ENCODE measurements at regions not wholly inside any gene's neighbourhood (a gene's known extent, or its start where the extent isn't known, plus 50 kb on each side); places are given as distances from the start of the nearest gene placed in this dataset.

GRCh38 chr5:106966686-106967315, 703.9 kb downstream of the EFNA5 start:
- no peak for DNase-seq

- DNase-seq, result peak; percentile 87
Measured at GRCh38 chr5:106964132-106964531, 706.6 kb downstream of the EFNA5 start.

- DNase-seq, result no peak
Measured at GRCh38 chr5:106963630-106964029, 707.1 kb downstream of the EFNA5 start.

DNA sequence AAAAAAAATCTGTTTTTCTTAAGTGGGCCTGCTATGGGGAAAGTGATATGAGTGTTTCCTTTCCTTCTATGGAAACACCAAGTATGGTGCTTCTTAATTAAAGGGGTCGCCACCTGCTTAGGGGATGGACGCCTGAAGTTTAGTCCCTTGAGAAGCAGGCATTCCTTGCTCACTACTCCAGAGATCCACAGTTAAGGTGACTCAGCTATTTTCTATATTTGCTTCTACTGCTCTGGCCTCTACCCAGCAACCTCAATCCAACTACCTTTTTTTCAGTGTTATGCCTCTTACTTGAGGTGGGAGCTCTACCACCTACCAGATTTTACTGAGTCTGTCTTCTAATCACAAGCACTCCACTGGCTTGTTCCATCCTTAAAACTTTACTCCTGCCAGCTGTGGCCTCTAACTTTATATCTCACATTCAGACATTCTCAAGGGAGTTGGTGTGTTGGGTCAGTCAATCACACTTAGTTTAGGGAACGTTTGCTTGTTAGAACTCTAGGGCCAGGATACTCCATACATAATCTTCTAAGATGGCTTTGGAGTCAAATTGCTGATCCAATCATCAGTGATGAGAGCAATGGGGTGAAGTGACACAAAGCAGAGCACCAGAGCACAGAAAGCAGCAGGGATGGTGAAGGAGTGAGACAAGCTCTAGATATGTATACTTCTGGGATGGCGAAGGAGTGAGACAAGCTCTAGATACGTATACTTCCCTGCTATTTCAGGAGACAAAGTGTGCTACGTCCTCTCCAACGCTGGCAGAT, 708.1 kb downstream of the EFNA5 start:
- DNase-seq, result peak; percentile 10

DNA sequence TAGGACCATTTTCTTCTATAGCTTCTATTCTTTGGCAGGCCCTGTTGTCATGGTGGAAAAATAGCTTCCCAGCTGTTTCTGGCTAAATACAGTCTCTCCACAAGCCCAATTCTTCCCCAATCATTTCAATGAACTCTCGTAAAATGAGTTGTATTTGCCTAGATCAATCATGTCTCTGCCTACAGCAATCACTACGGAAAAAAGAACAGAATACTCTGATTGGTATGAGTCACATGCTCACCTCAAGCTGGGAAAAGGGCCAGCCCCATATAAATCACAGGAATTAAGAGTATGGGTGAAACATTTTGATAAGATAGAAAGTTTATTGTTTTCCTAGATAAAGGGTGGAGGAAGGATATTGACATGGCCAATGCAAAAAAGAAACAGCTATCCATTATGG, 711.4 kb downstream of the EFNA5 start:
- DNase-seq, result no peak

- no peak for DNase-seq
Measured at GRCh38 chr5:106957336-106957735, 713.4 kb downstream of the EFNA5 start.

- DNase-seq, result peak; percentile 45
Measured at GRCh38 chr5:106956886-106957285, 713.9 kb downstream of the EFNA5 start.

- DNase-seq, result no peak
Measured at GRCh38 chr5:106956187-106956586, 714.5 kb downstream of the EFNA5 start.

- DNase-seq, result peak; percentile 29
Measured at GRCh38 chr5:106940986-106941385, 729.8 kb downstream of the EFNA5 start.

DNA sequence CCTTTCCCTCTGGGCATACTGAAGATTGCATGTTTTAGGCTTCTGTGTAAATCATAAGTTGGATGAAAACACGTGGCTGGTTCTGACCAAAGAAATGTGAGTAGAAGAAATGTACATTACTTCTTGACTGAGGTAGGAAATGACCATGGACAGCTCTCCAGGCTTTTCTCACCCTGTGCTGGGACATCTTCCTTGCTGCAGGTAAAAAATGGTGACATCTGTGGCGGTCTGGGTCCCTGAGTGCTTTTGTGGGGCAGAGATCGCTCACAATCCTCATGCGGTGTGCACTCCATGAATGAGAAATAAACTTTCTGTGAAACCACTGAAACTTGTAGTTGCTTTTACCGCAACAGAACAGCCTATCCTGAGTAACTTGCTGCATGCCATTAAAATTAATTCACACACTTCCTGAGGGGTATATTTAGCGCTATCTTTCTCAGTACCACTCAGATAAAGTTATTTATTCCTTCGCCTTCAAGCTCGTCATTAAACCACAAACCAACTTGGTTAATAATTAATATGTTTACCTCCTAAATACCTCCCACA, 730.4 kb downstream of the EFNA5 start:
- DNase-seq, result no peak

DNA sequence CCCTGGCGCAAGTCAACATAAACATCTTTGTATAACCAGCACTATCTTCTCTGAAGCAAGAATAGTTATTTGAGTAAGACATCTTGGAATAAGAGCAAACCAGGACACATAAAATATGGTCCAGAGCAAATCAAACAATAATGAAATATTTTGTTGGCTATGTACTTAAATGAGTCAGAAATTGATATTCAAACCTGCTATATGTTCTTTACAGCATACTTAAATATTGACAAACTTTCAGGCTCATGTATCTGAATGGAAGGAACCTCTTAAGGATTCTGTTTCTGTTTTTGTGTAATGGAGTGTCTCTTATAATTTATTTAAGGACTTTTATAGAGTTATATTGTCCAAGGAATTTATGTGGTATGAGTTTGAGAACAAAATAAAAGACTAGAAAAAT, 747.3 kb downstream of the EFNA5 start:
- DNase-seq, result peak; percentile 6

- no peak for DNase-seq
Measured at GRCh38 chr5:106921567-106921966, 749.2 kb downstream of the EFNA5 start.

DNA sequence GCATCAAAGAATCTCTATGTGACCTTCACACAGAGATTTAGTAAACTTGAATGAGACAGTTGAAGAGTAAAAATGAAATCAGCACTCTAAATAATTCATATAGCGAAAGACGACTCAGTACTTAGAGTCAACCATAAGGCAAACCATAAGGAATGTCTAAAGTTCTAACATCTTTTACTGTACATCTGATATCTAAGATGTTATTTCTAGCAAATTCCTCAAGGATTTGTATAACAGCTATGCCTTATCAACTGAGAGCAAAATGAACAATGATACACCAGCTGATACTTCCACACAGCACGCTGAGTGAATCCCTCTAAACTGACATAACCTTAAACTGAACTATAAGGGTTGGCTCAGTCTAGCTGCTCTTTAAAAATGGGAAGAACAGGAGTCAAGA, 760.3 kb downstream of the EFNA5 start:
- DNase-seq, result no peak

GRCh38 chr5:106909716-106910115, 761.0 kb downstream of the EFNA5 start:
- DNase-seq, result no peak

- DNase-seq, result no peak
Measured at GRCh38 chr5:106907979-106908378, 762.8 kb downstream of the EFNA5 start.

GRCh38 chr5:106906199-106906598, 764.5 kb downstream of the EFNA5 start:
- DNase-seq, result no peak

GRCh38 chr5:106894964-106895363, 775.8 kb downstream of the EFNA5 start:
- peak; percentile 81 for DNase-seq

DNA sequence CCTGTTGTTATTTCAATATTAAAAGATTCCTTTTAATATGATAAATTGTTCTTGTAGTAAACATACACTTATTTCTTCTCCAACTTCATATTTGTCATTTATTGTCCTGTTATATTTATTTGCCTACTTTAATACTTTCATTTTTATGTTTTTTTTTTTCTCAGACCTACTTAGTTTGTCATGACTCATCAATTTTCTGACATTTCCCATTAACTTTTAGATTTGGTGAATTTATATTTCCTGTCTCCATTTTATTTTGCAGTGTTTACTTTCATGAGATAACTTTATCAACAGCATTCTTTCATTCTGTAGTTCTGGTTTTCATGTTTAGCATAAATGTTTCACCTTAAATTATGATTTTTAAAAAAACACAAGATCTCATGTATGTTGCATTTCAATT, 788.7 kb downstream of the EFNA5 start:
- DNase-seq, result no peak

- DNase-seq, result peak; percentile 11
Measured at GRCh38 chr5:106880656-106881055, 790.1 kb downstream of the EFNA5 start.

GRCh38 chr5:106877881-106878280, 792.9 kb downstream of the EFNA5 start:
- DNase-seq, result no peak

- DNase-seq, result peak; percentile 77
Measured at GRCh38 chr5:106876665-106877194, 794.0 kb downstream of the EFNA5 start.

GRCh38 chr5:106876298-106876622, 794.5 kb downstream of the EFNA5 start:
- no peak for DNase-seq

DNA sequence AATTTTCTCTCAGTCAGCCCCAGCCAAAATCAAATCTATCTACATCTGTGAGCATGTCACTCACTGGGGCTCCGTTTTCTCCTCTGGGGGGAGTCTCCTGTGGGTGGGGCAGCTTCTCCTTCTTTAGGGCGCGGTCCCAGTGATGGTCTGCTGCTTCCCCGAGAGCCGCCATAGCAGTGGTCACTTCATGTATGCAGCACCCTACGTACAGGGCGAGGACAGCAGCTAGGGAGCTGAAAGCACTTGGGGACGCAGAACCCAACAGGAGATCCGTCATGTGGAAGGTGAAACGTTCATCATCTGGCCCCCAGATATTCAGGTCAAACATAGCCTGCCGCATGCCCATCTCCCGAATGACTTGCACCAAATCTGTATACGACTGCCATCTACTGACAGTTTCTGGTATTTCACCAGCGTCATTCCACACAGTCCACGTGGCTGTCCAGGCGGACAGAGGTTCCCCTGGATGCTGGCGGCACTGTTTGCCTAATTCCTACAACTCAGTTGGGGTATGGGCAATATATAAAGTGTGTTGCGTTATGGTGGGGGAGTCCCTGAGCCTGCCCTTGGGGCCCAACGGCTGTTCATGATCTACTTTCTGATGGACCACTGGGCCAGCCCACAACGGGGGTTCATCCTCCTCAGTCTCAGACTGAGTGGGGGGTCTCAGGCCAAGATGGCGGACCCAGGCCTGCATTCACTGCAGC, 795.0 kb downstream of the EFNA5 start:
- DNase-seq, result peak; percentile 91

DNA sequence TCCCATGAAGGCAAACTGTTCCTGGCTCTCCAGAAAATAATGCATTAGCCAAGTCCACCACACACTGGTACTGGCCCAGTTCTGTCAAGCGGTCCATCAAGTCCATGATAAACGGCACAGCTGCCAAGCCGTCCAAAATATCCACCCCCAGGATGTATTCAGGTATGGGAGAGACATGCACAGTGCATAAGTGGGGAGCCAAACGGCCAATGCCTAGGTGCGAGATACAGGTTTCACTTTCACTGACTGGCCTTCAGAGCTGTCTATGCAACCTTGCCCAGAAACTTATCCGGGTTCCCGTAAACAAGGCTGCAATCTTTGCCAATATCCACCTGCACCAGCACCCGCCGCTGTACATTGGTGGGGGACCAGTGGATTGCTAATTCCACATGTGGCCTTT, 795.8 kb downstream of the EFNA5 start:
- DNase-seq, result peak; percentile 67

All from DMS53 (cell line).